Brain microvascular endothelial cell (primary cell): ENCODE measurements at regions not wholly inside any gene's neighbourhood (a gene's known extent, or its start where the extent isn't known, plus 50 kb on each side); places are given as distances from the start of the nearest gene placed in this dataset.

Experiments
- DNase-seq: peaks from one replicate; pipeline ENCODE4 v3.0.0-alpha.2; 2020
- H3K27ac ChIP-seq: fragments of 250-450 bp; sonication (Bioruptor Pico); 2 replicates; pipeline ENCODE4 v1.5.1; 2020; ENCODE audit warnings: mild to moderate bottlenecking, moderate library complexity
- H3K27me3 ChIP-seq: fragments of 250-450 bp; sonication (Bioruptor Pico); replicated peaks from 2 replicates; pipeline ENCODE4 v1.5.1; 2020; ENCODE audit warnings: mild to moderate bottlenecking
- H3K36me3 ChIP-seq: fragments of 250-450 bp; sonication (Bioruptor Pico); replicated peaks from 2 replicates; pipeline ENCODE4 v1.5.1; 2020; ENCODE audit warnings: mild to moderate bottlenecking
- H3K4me3 ChIP-seq: 2 replicates; pipeline ENCODE4 v1.5.1; 2011; ENCODE audit warnings: low read depth, mild to moderate bottlenecking, control low read depth, low read length, moderate library complexity
- in situ Hi-C: cut with HindIII; loops from 2 replicates; pipeline ENCODE4 v1.10.0; 2017; ENCODE audit warnings: low sequenced_read_pairs, low pct_ligation_motif_present
- TF ChIP-seq, protein P1 (sequence below): IDR thresholded peaks from 2 replicates; pipeline ENCODE4 v1.5.1; 2011; ENCODE audit warnings: low read depth, mild to moderate bottlenecking, moderate library complexity, low read length, control low read depth, inconsistent platforms; ENCODE audit errors: missing control alignments

DNA sequence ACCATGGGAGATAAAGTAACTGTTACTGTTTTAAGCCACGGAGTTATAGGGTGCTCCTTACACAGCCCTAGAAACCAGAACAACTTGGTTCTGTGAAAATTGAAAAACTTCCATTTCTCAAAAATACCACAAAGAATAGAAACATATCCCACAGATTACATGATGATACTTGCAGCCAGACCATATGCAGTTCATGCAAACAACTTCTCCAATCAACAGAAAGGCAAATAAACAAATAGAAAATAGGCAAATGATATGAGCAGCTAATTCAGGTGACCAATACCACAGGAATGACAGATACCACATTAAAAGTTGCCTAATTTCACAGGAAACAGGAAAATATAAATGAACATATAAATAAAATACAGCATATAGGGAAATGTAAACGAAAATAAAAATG, 297.5 kb downstream of the HTR7 start:
- no peaks in the 10 kb centered on the region for H3K27me3 ChIP-seq
- DNase-seq, result no peak
- no peak overlapping the region for H3K4me3 ChIP-seq
- no peaks in the 10 kb centered on the region for H3K36me3 ChIP-seq
- TF ChIP-seq, protein P1, sequence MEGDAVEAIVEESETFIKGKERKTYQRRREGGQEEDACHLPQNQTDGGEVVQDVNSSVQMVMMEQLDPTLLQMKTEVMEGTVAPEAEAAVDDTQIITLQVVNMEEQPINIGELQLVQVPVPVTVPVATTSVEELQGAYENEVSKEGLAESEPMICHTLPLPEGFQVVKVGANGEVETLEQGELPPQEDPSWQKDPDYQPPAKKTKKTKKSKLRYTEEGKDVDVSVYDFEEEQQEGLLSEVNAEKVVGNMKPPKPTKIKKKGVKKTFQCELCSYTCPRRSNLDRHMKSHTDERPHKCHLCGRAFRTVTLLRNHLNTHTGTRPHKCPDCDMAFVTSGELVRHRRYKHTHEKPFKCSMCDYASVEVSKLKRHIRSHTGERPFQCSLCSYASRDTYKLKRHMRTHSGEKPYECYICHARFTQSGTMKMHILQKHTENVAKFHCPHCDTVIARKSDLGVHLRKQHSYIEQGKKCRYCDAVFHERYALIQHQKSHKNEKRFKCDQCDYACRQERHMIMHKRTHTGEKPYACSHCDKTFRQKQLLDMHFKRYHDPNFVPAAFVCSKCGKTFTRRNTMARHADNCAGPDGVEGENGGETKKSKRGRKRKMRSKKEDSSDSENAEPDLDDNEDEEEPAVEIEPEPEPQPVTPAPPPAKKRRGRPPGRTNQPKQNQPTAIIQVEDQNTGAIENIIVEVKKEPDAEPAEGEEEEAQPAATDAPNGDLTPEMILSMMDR, result no peak
- H3K27ac ChIP-seq, result no peak overlapping the region
- in situ Hi-C loops, result no loop called here

DNA sequence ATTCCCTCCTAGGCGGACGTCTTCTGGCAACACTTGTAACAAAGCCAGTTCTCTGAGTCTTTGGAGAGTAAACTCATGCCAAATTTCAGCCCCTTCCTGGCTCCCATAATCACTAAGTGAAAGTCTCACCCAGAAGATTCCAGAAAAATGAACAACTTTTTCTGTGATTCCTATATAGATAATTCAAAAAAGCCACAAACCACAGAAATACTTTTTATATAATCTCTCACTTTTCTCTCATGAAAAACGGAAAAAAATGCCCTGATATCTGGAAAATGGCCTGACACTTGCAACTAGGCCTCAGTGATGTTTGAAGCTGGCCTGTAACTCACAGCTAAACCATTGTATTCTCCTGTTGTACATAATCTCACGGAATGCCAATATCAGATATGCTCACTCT, 296.2 kb downstream of the HTR7 start:
- H3K4me3 ChIP-seq, result no peak overlapping the region
- no peak overlapping the region for H3K27ac ChIP-seq
- no peaks in the 10 kb centered on the region for H3K27me3 ChIP-seq
- no peaks in the 10 kb centered on the region for H3K36me3 ChIP-seq
- DNase-seq, result no peak
- in situ Hi-C loops, result no loop called here
- TF ChIP-seq, protein P1, result no peak

DNA sequence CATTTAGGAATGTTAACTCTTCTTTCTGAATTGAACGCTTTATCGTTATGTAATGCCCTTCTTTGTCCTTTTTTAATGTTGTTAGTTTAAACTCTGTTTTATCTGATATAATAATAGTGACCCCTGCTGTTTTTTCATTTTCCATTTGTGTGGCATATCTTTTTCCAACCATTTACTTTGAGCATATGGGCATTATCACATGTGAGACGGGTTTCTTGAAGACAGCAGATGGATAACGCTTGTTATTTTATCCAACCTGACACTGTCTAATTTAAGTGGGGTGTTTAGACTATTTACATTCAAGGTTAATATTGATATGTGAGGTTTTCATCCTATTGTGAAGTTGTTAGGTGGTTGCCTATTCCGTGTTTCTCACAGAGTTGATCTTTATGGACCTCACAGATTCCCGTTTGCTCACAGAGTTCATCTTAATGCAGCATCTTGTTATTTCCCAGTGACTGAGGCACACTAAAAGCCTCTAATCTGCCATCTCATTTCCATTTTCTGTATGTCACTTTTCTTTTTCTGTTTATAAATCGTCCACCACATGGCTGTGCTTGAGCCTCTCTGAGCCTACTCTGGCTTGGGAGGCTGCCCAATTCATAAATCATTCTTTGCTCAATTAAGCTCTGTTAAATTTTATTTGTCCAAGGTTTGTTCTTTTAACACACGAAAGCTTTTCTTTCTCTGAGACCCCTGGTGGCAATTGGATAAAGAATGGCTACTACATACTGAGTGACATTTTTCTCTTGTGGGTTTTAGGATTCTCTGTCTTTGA, 286.2 kb downstream of the HTR7 start:
- H3K27ac ChIP-seq, result no peak overlapping the region
- H3K27me3 ChIP-seq, result no peaks in the 10 kb centered on the region
- no peak overlapping the region for H3K4me3 ChIP-seq
- no peaks in the 10 kb centered on the region for H3K36me3 ChIP-seq
- TF ChIP-seq, protein P1, result no peak
- in situ Hi-C loops, result no loop called here
- no peak for DNase-seq

DNA sequence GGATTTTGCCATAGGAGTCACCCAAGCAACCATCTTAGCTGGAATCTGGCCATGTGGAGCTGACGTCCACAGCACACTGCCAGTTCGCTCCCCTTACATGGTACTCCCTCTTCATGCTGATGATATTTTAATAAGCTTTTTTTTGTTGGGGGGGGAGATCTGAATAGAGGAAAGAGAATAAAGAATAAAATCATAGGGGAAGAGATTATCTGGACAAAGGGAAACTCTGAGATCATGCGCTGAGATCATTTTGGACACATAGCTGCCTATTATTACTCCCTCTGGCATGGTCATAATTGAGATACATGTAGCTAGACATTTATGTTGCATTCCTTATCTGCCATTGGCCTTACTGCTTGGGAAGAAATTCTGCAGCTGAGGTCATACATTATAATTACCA, 282.7 kb downstream of the HTR7 start:
- Histone ChIP-seq H3K4me3 (no peak overlapping the region), H3K36me3 (no peaks in the 10 kb centered on the region), H3K27ac (no peak overlapping the region), H3K27me3 (no peaks in the 10 kb centered on the region)
- in situ Hi-C loops, result no loop called here
- TF ChIP-seq, protein P1, result no peak
- no peak for DNase-seq

DNA sequence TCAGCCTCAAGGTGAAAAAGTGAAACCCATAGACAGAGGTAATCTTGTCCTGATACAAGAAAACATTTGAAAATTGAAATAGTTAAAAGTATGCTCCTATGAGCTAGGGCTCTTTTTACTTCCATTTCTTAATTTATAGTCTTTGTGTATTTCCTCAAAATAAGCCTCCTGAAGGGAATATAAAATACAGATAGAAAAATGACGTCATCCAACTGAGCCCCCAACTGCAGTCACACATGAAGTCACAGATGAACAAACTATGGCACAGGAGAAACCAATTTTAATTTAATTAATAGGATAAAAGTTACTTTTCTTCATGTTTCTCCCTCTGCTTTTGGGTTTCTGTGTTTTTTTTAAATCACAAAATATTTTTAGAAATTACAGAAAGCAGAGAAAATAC, 280.3 kb downstream of the HTR7 start:
- H3K4me3 ChIP-seq, result no peak overlapping the region
- in situ Hi-C loops, result no loop called here
- TF ChIP-seq, protein P1, result no peak
- H3K36me3 ChIP-seq, result no peaks in the 10 kb centered on the region
- DNase-seq, result no peak
- H3K27me3 ChIP-seq, result no peaks in the 10 kb centered on the region
- H3K27ac ChIP-seq, result no peak overlapping the region
